A673 (cell line): ENCODE measurements at regions not wholly inside any gene's neighbourhood (a gene's known extent, or its start where the extent isn't known, plus 50 kb on each side); places are given as distances from the start of the nearest gene placed in this dataset.

Experiments
- BruUV-seq: library from RNA; stranded (reverse); fragments of 400-500 nt; replicated peaks from 2 replicates; lab custom pipeline; 2021; lab: Mats Ljungman, UMichigan
- CTCF ChIA-PET: fragments of 300-600 bp; sonication (Branson Sonifier 250); formaldehyde crosslinking; loops from one replicate; lab custom pipeline; 2022; ENCODE audit warnings: antibody characterized with exemption; lab: Charles Lee
- POLR2A ChIA-PET: fragments of 300-600 bp; sonication (Branson Sonifier 250); formaldehyde crosslinking; loops from one replicate; lab custom pipeline; 2022; ENCODE audit warnings: antibody characterized with exemption; ENCODE audit not compliant: low non-redundant PET; lab: Charles Lee
- DNase-seq: peaks from one replicate; pipeline ENCODE4 v3.0.0-alpha.2; 2015; ENCODE audit warnings: low spot score
- H3K27ac ChIP-seq: fragments of 200-600 bp; sonication (generic); 2 replicates; pipeline ENCODE4 v1.5.1; 2016; ENCODE audit warnings: mixed run types, low read depth, mild to moderate bottlenecking, mixed read lengths, antibody characterized with exemption, low read length; ENCODE audit not compliant: poor library complexity, severe bottlenecking
- H3K27me3 ChIP-seq: fragments of 200-600 bp; sonication (generic); replicated peaks from 2 replicates; pipeline ENCODE4 v1.6.1; 2017; ENCODE audit warnings: mixed run types, low read depth, mild to moderate bottlenecking, mixed read lengths, antibody characterized with exemption, low read length; ENCODE audit not compliant: insufficient read depth, poor library complexity
- H3K36me3 ChIP-seq: fragments of 200-600 bp; sonication (generic); 2 replicates; pipeline ENCODE4 v1.6.1; 2016; ENCODE audit warnings: mixed run types, mild to moderate bottlenecking, mixed read lengths, antibody characterized with exemption, low read length; ENCODE audit not compliant: insufficient read depth, poor library complexity, severe bottlenecking
- H3K4me1 ChIP-seq: fragments of 200-600 bp; sonication (generic); 2 replicates; pipeline ENCODE4 v1.6.1; 2017; ENCODE audit warnings: mixed run types, mild to moderate bottlenecking, mixed read lengths, antibody characterized with exemption, low read length; ENCODE audit not compliant: insufficient read depth, poor library complexity, severe bottlenecking
- H3K4me3 ChIP-seq: fragments of 200-600 bp; sonication (generic); 2 replicates; pipeline ENCODE4 v1.5.1; 2016; ENCODE audit warnings: low read depth, mixed run types, mild to moderate bottlenecking, mixed read lengths, low read length; ENCODE audit not compliant: poor library complexity, severe bottlenecking
- H3K9me3 ChIP-seq: fragments of 200-600 bp; sonication (generic); 2 replicates; pipeline ENCODE4 v1.6.1; 2016; ENCODE audit warnings: mixed run types, low read depth, mild to moderate bottlenecking, mixed read lengths, antibody characterized with exemption, low read length; ENCODE audit not compliant: poor library complexity, severe bottlenecking
- CTCF ChIP-seq: fragments of 300-800, 200-600 bp; sonication (generic); conservative IDR thresholded peaks from 2 replicates; pipeline ENCODE4 v1.5.1; 2017; ENCODE audit warnings: low read depth, mild to moderate bottlenecking, antibody characterized with exemption, low read length, moderate library complexity, mixed read lengths
- EZH2 ChIP-seq: fragments of 200-600 bp; sonication (generic); IDR thresholded peaks from 2 replicates; pipeline ENCODE4 v1.6.1; 2017; ENCODE audit warnings: borderline replicate concordance, low read depth, mild to moderate bottlenecking, mixed read lengths, antibody characterized with exemption, low read length; ENCODE audit not compliant: poor library complexity, severe bottlenecking
- intact Hi-C: fragments of 100-400 bp; cut with micrococcal nuclease; formaldehyde crosslinking; loops from one replicate; pipeline ENCODE4 v1.10.0; 2022; ENCODE audit not compliant: unreplicated experiment

DNA sequence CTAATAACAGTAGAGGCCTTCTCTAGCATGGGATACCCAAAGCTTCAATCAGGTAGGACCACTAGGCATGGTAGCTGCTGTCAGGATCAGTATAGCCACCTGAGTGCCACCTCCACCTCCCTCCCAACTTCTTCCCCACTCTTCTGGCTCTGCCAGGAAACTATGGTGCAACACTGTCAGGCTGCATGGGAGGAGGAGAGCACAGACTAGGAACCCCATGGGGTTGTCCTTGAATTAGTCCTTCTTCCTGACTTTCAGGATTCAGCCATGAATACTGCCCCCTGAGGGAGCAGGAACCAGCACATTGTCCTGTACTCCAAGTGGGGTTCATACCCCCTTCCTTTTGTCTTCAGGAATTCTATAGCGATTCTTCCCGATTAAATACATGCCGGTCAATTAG lies 340.8 kb upstream of the ONECUT1 start:
- Histone ChIP-seq H3K4me1 (no peaks in the 10 kb centered on the region), H3K27ac (no peak overlapping the region), H3K9me3 (peaks cover 8% of the 10 kb centered on the region), H3K4me3 (no peak overlapping the region), H3K27me3 (no peaks in the 10 kb centered on the region), H3K36me3 (no peaks in the 10 kb centered on the region)
- TF ChIP-seq CTCF (no peak), EZH2 (no peak)
- DNase-seq: no peak
- ChIA-PET CTCF (no interaction called here), POLR2A (no interaction called here)
- intact Hi-C loops: no loop called here
- BruUV-seq: no TSS peak

- Histone ChIP-seq H3K4me1 (no peaks in the 10 kb centered on the region), H3K27ac (no peak overlapping the region), H3K27me3 (no peaks in the 10 kb centered on the region), H3K9me3 (peaks cover 4% of the 10 kb centered on the region), H3K4me3 (no peak overlapping the region), H3K36me3 (no peaks in the 10 kb centered on the region)
- no peak for DNase-seq
- TF ChIP-seq EZH2: no peak
- no peak for TF ChIP-seq CTCF
- ChIA-PET CTCF (no interaction called here), POLR2A (no interaction called here)
- BruUV-seq: no TSS peak
- intact Hi-C loops: no loop called here
Measured at GRCh38 chr15:53129121-53129904, 339.2 kb upstream of the ONECUT1 start.

GRCh38 chr15:53128652-53129051 lies 338.5 kb upstream of the ONECUT1 start:
- BruUV-seq: no TSS peak
- no peak overlapping the region for H3K27ac ChIP-seq
- no peaks in the 10 kb centered on the region for H3K36me3 ChIP-seq
- H3K4me1 ChIP-seq: no peaks in the 10 kb centered on the region
- TF ChIP-seq CTCF: no peak
- TF ChIP-seq EZH2: no peak
- DNase-seq: no peak
- H3K4me3 ChIP-seq: no peak overlapping the region
- POLR2A ChIA-PET: no interaction called here
- intact Hi-C loops: no loop called here
- peaks cover under 1% of the 10 kb centered on the region for H3K9me3 ChIP-seq
- no peaks in the 10 kb centered on the region for H3K27me3 ChIP-seq
- CTCF ChIA-PET: no interaction called here
